SKM-1 treated with dmso at 0.1 percent for 144 hours (cell line): ENCODE measurements at regions not wholly inside any gene's neighbourhood (a gene's known extent, or its start where the extent isn't known, plus 50 kb on each side); places are given as distances from the start of the nearest gene placed in this dataset.

Source experiments
- DNase-seq: peaks from one replicate; lab custom pipeline; 2025; ENCODE audit not compliant: unreplicated experiment; lab: John Stamatoyannopoulos, UW

DNA sequence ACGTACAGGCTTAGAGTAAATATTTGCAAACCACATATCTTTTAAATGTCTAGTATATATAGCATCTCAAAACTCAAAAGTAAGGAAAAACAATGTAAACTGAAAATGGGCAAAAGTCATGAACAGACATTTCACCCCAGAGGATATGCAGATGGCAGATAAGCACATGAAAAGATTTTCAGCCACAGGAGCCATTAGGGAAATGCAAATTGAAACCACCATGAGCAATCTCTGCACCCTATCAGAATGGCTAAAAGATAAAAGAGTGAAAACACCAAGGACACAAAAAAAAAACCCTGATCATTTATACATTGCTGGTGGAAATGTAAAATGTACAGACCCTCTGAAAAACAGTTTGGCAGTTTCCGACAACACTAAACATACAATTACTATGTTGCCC is 292.7 kb downstream of the ZNF516 start:
- no peak for DNase-seq

DNA sequence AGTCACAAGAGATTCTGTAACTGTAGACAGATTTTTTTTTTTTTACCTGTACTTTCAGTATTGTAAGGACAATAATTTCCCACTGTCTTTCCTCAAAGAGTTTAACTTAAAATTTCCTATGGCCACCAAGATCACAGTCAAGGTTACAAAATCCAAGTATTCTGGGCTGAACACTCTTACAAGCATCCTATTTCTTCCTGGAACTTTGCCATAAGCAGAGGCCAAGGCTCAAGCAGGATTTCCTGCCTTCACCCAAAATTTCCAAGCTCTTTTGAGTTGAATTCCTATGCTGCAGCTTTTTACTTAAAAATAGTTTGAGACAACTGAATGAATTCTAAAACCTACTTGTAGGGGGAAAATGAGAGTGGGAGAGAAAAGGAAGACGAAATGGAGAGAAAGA is 299.4 kb downstream of the ZNF516 start:
- DNase-seq, result no peak

DNA sequence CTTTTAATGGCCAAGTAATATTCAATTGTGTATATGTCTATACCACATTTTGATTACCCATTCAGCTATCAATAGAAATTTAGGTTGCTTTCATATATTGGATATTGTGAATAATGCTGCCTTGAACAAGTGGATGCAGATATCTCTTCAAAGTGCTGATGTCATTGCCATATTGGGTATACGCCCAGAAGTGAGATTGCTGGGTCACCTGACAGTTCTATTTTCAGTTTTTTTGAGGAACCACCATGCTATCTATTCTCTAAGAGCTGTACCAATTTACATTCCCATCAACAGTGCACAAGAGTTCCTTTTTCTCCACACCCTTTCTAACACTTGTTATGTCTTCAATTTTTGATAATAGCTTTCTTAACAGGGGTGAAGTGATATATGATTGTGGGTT is 306.9 kb downstream of the ZNF516 start:
- DNase-seq, result no peak

DNA sequence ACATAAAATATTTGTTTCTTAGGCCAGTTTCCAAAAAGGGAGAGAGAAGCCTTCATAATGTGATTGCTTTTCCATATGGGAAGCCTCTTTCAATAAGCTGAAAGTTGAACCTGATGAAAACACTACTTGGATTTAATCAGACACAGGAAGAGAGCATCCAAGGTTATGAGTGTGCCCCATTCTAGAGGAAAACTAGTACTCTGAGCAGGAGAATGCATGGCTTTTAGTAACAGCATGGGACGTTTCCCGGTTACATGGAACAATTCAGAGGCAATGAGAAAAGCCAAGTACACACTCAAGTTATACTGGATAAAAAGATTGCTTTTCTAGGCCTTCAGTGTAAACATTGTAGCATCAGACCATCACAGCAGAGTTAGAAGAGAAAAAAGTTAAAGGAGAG is 315.8 kb downstream of the ZNF516 start:
- no peak for DNase-seq

DNA sequence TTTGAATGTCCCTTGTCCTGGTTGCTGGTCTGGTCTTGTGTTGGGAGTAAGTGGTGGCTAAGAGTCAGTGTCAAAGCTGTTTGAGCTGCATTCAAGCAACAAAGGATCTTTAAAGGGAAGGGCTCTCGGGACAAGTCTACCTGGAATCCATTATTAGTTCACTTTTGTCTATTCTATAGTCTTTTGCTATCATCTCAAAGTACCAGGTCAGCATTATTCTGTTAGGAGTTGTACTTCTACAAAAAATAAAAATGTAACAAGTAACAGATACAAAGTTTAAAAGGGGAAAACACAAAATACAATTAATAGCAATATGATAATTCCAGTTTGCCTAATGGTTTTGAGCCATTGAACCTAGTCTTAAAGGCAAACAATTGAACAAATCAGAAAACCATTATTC is 317.9 kb downstream of the ZNF516 start:
- DNase-seq, result no peak

GRCh38 chr18:76174451-76174850 is 320.6 kb downstream of the ZNF516 start:
- no peak for DNase-seq

DNA sequence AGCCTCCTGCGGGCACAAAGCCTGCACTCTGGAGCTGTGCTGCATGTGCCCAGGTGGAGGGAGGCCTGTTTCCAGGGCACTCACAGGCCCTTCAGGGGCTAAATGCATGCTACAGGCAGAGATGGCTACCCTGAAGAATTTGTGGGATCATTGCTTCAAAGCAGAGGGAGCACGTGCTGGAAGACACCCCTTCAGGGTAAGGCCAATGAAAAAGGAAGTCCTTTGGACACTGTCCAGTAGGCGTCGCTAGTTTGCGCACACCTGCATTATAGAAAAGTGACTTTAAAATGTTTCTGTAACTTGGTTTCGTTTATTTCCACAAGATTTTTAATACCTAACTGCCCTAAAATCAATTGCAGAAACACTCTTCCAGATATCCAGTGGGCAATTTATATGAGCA is 325.3 kb downstream of the ZNF516 start:
- no peak for DNase-seq

GRCh38 chr18:76167845-76168621 is 327.0 kb downstream of the ZNF516 start:
- DNase-seq, result no peak

GRCh38 chr18:76167410-76167809 is 327.6 kb downstream of the ZNF516 start:
- no peak for DNase-seq

GRCh38 chr18:76162886-76163285 is 332.2 kb downstream of the ZNF516 start:
- no peak for DNase-seq

GRCh38 chr18:76161983-76162382 is 333.1 kb downstream of the ZNF516 start:
- DNase-seq, result no peak

- no peak for DNase-seq
These were observed 341.4 kb downstream of the ZNF516 start for GRCh38 chr18:76153691-76154090.

GRCh38 chr18:76149734-76150133 is 345.3 kb downstream of the ZNF516 start:
- DNase-seq, result no peak

DNA sequence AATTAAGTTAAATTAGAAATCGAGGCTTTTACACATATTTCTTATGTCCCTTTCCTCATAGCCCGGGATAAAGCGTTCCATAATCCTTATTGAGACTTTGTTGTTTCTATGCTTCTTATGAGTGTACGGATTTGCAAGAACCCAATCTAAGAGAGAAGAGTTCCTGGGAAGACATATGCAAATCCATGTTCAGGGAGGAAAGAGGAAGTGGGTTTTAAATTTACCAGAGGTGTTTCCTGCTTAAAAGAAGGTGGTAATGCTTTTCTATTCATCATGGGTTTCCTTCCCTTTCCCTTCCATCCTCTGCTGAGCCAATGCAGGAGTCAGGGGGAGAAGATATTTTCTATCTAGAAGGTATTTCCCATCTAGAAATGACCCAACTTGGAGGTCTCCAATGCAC is 345.8 kb downstream of the ZNF516 start:
- no peak for DNase-seq

GRCh38 chr18:76145521-76146376 is 349.3 kb downstream of the ZNF516 start:
- DNase-seq, result no peak

DNA sequence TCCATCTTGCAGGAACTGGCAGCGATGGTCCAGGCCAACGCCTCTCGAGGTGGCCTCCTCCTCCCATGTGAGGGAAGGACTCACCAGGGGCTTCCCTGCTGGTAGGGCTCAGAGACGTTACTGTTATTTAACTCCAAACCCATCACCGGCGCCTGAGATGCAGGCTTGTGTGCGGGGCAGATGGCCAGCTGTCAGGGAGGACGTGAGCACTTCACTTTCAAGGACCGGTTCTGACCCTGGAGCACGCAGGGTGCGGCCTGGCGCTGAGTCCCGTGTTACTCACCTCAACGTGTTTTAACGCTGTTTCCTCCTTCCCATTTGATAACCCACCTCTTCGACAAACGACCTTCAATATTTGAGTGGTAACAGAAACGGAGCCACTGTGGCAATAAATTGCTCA is 350.2 kb downstream of the ZNF516 start:
- DNase-seq, result no peak

- no peak for DNase-seq
These were observed 352.4 kb downstream of the ZNF516 start for GRCh38 chr18:76142611-76143010.

DNA sequence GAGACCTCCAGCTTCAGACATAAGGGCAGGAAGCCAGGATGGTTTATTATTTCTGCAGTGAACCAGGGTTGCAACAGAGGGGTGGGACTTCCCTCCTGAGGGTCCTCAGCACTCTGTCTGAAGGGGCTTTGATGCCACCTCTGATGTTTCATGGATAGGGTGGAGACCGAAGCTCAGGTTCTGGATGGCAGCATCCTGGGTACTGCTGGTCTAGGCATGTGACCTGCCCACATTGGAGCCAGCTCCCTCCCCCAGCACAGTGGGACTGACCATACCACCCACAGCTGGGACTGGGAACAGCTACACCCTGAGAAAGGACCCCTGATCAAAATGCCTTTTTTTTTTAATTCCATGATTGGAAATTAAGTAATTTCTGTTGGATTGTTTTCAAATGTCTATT is 355.2 kb downstream of the ZNF516 start:
- no peak for DNase-seq

GRCh38 chr18:76137216-76137615 is 357.8 kb downstream of the ZNF516 start:
- DNase-seq, result no peak

GRCh38 chr18:76136701-76137100 is 358.3 kb downstream of the ZNF516 start:
- no peak for DNase-seq

DNA sequence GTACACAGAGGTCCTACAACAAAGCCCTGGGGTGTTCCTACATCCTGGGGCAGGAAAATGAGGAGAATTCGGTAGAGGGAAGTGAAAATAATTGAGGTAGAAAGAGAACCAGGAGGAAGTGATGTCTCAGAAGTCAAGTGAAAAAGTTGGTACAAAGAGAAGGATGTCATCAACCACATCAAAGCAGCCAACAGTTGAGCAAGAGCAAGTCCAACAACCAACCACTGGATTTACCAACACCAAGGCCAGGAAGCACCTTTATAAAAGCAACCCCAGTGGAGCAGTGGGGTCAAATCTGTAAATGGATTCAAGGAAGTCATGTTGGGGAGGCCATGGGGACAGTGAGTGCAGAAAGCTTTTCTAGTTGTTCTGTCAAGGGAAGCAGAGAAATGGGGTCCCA is 360.4 kb downstream of the ZNF516 start:
- peak; percentile 76 for DNase-seq

DNA sequence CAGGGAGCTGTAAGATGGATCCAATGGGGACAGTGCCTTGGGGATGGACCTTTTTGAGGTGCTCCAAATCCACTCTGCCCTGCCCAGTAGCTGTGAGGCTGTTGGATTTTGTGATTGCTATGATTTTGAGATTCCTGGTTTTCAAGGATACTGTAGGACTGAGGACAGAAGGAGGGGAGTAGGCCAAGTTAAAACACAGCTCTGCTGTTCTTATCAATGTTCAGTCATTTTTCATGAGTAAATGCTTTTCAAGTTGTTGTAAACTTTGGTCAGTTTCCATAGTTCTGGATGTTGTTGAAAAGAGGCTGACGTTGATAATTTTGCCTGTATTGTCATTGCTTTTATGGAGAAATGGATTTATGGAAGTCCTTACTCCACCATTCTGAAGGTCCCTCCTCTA is 361.2 kb downstream of the ZNF516 start:
- DNase-seq, result no peak
